ENCODE measurements at regions not wholly inside any gene's neighbourhood (a gene's known extent, or its start where the extent isn't known, plus 50 kb on each side); places are given as distances from the start of the nearest gene placed in this dataset.
"Not testable (repeated sequence)": the region's sequence is repeated elsewhere in the genome, so short reads cannot be mapped to it uniquely, and the experiment has no call there.

DNA sequence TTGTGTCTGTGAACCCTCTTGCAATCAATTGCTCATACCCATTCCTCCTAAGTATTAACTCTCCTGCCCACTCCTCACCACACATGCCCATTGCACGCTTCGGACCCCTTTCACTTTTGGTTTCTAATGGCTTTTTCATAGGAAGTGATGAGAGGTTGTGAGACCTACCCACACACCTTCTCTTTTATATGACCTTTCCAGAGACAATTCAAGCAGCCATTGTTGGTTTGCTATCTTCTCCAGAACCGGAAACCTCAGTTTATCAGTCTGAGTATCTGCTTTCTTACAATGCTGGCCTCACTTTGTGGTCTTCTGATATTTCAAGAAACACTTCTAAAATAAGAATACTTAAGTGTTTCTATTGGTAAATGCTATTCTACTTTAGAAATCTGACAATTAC, 1550.8 kb upstream of the SLC10A2 start:
- no peak for DNase-seq (ENCODE audit: low read depth)

DNA sequence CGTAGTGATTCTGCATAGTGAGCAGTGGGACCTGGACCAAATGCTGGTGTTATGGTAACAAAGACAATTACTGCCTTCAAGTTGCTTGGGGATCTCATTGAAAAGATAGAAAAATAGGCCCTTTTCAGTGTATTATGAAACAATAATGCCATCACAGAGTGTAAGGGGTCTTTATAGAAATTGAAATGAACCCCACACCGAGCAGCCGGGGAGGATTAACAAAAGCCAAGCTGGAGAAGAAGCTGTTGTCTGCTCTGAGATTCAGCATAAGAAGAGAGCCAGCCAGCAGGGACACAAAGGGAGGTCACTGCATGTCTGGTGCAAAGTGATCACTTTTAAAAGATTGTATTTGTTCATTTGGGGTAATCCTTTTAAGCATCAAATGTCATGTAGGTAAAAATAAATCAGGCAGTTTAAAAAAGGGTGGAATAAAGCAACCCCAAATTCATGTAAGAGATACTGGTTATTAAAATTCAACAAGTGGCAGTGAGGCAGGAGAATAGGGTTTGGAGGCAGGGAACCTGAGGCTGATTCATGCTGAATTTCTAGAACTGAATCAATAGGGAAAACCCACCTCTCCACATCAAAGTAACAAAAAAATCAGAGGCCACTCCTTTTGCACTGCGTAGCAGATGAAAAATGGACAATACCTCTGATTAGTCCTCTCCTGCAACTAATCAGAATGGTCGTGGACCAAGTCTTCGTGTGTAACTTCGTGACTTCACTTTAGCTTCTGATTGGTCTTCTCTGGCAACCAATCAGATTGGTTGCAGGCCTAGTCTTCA, 1548.3 kb upstream of the SLC10A2 start:
- no peak for DNase-seq (ENCODE audit: low read depth)

DNA sequence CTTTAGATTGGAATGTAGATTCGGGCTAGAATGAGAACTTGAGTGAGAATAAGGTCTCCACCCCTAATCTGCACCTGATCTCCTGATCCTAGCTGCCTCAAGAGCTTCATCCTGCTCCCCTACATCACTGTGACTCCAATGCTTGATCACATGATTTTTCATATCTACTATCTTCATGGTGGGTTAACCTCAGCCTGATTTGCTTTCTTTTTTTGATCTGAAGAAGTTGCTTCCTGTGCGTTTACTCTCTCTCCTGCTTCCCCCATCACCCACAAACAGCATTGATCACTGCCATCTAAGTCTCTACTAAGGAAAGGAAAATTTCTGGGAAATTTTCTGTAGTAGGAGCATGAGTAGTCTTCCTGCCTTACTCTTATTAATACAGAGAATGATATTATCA, 1542.1 kb upstream of the SLC10A2 start:
- no peak for DNase-seq (ENCODE audit: low read depth)

DNA sequence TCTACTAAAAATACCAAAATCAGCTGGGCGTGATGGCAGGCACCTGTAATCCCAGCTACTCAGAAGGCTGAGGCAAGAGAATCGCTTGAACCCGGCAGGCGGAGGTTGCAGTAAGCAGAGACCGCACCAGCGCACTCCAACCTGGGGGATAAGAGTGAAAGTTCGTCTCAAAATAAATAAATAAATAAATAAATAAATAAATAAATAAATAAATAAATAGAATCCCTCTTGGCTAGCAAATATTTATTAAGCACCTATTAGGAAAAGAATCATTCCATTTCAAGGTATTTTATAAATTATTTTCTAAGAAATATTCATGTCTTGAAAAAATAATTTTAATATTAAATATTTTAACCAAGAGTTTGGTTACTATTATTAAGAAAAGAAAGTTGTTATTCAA, 1539.2 kb upstream of the SLC10A2 start:
- DNase-seq (ENCODE audit: low read depth) = not testable (repeated sequence)

DNA sequence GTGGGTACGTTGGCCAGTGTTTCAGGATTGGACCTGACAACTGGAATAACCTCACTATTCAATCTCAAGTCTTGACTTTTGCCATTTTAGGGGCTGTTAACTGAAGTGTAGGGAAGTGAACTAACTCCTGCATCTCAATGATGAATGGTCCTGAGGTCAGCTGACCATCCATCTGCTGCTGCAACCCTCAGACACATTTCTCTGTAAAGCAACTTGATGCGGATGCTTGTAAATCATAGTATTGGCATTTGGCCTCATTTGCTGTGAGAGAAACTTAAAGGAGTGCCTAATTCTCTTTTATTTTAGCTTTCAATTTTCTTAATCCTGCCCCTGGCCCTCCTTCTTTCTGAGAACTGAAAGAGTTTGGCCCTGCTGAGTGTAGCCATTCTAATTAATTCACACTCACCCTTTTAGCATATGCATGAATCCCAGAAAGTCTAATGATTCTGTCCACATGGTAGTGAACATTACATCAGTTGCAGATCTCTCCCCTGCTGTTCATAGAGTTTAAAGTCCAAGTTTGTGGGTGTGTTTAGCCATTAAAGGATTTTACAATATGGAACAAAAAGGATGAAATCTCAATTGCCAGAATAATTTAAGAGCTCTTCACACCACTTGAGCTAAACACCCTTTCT, 1531.4 kb upstream of the SLC10A2 start:
- DNase-seq (ENCODE audit: low read depth) = no peak

DNA sequence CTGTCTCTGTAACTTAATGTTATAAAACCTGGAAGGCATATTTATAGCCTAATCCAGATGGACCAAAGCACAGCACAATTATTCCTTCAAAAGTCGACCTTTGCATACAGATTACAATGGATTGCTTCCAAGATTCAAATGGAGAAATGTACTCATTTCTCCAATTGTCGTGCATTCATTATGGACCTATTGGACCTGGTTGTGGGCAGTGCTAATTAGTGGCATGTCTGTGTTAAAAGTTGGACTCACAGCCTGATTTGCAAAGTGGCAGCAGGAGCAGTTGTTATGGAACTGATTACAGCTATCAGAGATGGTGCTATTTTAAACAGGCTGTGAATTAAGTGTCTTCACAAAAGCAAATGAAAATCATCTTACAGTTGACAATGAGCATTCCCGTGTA, 1529.3 kb upstream of the SLC10A2 start:
- no peak for DNase-seq (ENCODE audit: low read depth)

DNA sequence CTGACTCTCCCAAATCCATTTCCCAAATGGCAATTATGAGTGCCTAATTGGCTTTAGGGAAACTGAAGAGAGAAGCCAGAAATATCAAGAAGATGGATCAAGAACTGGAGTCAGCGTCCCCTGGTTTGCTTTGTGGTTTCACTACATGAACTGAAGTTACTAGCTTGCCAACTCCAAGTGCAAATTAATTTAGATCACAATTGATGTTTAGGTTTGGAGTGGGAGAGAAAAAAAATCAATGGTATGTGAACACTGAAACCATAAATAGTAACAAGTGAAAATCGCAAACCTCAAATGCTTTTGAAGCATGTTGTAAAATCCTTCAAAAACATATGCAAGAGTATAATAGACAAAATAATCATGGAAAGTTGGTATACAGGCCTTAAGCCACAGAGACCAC, 1528.6 kb upstream of the SLC10A2 start:
- DNase-seq (ENCODE audit: low read depth) = no peak

DNA sequence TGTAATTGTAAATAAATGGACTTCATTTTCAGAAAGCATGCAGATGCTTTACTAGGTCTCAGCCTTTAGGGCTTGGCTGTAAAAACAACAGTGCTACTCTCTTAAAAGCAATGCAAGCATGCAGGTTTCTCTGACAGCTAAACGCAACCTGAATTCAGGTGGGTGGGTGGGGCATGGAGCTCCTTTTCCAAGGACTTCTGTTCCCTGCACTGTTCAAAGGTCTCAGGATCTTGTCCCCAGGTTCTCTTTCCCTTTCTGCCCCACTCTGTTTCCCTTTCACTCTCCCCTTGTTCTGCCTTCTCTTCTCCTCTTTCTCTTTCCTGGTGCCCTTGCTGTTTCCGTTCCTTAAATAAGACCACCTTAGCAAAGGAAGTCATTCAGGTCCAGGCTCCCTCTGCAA, 1527.5 kb upstream of the SLC10A2 start:
- DNase-seq (ENCODE audit: low read depth) = no peak

DNA sequence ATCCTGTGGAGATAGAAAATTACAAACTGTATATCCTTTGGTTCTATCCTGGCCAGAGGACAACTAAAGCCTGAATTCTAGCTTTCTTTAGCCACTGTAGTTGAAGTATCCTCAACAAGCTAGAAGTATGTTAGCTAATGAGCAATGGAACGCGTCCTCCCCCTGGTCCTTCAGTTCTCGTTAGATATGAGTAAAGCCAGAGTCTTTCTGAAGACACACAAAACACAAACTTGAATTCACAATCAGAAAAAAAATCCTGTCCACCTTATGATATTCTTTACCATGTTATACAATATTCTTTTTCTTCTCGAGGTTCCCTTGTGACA, 1527.0 kb upstream of the SLC10A2 start:
- DNase-seq (ENCODE audit: low read depth) = no peak

DNA sequence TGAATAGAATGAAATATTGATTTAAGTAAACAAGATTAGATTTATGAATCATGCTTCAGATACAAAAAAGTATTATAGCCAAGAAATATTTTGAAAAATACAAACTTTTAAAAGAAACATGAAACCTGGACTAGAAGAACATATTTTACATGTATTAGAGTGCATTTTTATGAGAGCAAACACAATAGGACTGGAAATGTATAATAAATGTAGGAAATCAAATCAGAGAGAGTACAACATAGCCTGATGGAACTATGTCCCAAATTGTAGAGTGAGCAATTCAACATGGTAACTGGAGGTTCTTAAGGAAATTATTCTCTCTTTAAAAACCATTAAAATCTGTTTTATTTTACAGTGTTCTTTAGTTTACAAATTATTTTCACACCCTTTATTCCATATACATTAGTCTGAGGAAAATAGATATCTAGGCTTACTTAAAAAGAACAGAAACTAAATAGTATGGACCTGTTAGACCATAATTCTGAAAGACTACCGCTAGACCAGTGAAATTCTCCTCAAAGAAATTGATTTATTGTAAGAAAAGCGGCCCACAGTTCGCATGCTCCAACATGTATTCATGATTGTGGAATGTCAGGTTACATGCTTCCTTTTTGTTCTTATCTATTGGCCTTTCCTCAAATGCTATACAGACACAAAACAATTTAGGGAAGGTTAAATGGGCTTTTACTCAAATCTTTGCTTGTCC, 1526.5 kb upstream of the SLC10A2 start:
- DNase-seq (ENCODE audit: low read depth) = no peak

DNA sequence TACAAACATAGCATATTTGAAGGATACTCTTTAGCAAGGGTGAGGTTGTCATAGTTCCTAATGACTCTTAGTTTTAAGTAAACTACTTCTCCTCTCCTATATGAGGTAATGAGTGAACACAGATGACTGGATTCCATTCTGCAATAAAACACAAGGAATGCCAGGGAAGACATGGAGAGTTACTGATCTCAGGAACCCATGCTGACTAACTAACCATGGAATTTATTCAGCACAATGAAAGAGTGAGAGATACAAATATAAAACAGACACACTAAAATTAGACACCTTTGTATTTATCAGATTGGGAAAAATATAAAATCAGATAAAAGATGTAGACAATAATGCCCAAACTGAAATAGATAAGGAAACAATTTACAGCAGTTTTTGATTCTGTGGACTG, 1525.9 kb upstream of the SLC10A2 start:
- no peak for DNase-seq (ENCODE audit: low read depth)

DNA sequence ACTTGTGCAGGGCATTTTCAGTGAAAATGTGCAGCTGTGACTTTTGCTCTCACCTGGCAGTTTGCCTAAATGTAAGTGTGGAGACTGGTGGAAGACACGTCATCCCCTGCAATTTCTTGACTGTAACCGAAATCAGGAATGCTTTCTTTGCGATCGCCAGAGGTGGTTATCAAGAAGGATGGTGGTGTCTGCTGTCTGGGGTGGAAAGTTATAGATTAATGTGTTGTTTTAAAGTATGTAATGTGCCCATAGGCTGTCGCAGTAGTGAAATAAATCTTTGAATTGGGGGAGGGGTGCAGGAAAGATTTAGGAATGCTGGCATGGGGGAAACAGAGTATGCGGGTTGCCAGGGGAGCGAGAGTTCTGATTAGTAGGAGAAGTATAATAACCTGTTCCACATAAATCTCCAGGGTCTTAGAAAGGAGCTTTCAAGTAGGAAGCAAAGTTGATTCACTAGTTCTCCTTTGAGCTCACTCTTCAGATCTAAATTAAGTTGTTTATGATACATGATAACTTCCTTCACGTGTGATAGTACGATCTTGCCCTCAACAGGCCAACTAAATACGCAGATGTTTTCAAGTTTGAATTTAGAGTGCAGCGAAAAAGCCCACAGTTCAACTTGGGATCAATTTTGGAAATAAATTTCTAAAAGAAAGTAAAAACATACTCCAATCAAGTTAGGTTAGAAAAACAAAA, 1520.0 kb upstream of the SLC10A2 start:
- no peak for DNase-seq (ENCODE audit: low read depth)

DNA sequence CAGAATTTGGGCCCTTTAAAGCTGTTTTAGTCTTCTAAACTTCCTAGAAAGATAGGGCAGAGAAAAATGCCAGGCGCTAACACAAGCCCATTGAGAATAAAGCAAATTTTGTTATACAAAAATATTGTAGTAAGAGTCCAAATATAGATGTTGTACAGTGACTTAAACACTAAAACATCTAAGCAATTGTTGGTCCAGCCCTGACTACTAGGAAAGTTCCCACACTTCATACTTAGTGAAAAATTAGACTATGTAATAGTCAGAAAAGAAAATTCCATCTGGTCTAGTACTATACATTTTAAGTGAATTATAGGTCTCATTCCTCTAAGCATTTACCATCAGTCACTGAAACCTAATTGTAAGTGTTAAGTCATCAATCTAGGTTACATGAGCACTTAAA, 1518.3 kb upstream of the SLC10A2 start:
- DNase-seq (ENCODE audit: low read depth) = no peak

DNA sequence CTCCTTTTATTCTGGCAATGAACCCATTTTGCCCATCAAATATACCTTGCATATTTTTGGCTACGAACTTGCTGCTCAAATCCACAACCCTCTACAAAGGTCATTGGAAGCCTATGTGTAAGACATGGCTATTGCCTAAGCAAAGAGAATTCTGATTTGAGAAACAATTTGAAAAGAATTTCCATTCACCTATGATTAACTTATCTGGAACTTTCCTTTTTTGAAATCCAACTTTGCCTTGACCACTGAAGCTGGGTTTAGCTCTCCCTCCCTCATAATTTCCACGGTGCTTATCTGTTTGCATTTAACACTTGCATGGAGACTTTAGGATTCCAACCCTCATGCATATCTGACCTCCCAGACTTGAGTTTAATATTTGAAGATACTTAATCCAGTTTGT, 1514.7 kb upstream of the SLC10A2 start:
- DNase-seq (ENCODE audit: low read depth) = no peak

DNA sequence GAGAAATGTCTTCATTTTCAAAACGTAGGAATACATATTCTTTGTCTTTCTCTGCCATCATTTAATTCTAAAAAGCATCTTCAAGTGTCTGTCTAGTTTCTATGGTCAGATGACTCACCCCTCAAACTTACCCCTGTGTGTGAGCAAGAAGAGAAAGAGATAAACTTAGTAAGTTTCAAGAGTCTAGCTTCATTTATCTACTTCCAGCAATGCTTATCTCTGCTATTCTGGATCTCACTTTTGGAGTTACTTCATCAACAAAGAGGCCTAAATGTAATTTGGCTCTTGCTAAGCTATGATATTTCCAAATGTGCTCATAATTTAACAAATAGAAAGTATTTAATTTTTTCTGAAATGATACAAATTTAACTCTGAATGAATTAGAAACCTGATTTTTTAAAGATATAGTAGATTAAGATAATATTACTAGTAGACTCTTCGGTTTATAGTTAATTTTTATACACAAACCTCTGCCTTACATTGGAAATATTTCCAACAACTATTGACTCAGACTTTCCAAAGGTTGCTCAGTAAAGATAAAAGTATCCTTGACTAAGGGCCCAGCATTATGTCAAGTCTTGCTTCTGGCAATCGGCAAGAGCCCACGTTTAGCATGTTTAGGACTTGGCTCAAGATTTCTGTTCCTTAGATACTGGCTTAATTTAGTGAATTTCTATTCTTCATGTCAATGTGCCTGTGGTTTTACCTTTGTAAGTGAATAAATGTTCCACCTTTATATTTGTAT, 1511.0 kb upstream of the SLC10A2 start:
- DNase-seq (ENCODE audit: low read depth) = no peak

DNA sequence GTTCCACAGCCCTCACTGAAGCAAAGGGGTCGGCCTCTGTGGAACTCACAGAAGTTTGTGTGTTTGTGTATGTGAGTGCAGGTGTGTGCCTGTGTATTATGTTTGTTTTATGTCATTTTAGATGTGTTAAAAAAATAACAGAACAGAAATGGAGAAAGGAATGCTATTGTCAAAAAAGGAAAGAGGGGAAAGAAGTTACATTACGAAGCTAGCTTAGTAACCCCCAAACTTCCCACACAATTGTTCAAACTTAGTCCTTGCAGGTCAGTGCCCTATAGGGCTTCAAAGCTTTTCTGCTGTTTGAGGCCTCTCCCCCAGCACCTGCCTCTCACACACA, 1505.6 kb upstream of the SLC10A2 start:
- DNase-seq (ENCODE audit: low read depth) = no peak

DNA sequence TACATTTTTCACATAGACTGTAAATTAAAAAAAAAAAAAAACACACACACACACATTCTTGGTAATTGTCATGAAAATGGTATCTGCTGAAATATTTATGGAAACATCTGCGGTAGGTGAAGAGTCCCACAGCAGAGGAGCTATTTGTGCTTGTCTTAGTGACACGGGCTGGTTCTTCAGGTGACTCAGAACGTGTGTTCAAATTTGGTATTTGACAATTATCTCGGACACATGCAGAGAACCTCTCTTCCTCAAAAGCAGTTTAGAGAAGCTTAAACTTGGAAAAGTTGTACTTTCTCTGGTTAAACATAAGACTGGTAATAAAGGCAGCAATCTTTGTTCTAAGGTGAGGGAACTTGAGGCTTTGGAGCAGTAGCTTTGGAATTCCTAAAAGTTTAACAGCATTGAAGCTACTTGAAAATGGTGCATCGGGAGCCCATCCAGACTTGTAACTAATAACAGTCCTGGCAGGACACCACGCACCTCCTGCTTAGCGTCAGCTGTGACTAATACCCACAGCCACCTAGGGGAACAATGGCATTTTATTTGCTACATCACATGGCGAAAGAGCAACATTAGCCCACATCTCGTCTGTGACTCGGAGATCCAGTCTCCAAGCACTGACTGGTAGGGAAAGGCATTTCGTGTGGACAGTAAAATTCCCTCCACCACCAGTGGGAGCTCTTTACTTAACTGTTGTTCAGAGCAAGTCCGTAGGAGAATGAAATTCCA, 1505.1 kb upstream of the SLC10A2 start:
- DNase-seq (ENCODE audit: low read depth) = no peak

DNA sequence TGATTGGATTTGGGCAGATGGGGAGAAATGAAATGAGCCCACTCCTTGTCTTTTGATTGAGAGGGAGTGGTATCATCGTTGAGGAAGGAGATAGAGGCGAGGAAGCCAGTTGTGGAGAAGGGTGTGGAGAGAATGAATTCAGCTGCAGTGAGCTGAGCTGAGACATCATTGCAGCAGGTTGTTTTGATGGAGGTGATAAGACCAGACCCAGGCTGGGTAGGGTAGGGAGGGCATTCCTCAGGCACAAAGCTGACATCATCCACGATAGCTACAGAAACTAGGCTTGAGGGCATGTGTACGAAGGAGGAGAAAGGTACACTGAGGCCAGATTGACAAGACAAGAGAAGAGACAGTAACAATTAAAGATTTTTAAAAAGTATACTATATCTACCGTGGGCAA, 1500.9 kb upstream of the SLC10A2 start:
- DNase-seq (ENCODE audit: low read depth) = no peak

DNA sequence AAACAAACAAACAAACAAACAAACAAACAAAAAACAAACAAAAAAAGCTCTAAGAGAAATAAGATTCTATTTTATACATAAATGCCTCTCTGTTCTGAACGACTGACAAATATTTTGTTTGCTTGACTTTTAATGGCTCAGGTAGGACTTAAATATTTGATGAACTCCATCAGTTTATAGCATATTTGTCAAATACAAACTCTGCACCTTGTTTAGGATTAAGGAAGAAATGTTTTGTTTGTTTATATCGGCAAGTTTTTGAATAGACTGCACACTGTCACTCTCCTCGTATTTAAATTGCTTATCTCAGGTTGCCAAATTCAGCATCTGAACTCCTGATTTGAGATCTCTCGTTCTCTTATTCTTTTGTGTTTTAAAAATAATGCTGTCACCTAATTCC, 1499.7 kb upstream of the SLC10A2 start:
- no peak for DNase-seq (ENCODE audit: low read depth)

DNA sequence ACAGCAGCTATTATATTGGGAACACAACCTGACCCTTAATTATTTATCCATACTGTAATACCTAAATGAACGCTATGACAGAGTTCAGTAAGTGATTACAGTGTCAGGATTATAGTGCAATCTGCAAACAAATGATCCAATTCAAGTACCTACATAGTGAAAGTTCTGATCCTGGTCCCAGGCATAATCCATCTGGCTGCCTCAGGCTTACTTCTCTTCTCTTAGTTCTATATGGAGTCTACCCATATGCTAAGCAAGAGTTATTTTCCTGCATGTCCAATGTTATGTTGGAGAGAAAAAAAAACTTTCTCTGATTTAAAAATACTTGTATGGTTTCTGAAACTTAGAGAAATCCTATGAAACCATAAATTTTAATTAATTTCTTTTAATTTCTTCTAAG, 1487.7 kb upstream of the SLC10A2 start:
- DNase-seq (ENCODE audit: low read depth) = no peak

DNA sequence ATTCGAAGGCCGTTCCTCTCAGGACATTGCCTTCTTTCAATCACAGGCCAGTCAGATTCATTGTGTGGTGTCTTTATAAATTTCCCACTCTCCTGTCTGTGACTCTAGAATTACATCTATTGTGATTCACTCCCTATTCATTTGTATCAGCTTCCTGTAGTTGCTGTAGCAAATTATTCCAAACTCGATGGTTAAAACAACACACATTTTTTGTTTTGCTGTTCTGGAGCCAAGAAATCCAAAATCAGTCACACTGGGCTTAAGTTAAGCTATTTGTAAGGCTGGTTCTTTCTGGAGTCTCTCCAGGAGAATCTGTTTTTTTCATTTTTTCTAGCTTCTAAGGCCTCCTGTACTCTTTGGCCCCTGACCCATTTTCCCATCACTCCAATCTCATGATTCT, 1487.0 kb upstream of the SLC10A2 start:
- no peak for DNase-seq (ENCODE audit: low read depth)

DNA sequence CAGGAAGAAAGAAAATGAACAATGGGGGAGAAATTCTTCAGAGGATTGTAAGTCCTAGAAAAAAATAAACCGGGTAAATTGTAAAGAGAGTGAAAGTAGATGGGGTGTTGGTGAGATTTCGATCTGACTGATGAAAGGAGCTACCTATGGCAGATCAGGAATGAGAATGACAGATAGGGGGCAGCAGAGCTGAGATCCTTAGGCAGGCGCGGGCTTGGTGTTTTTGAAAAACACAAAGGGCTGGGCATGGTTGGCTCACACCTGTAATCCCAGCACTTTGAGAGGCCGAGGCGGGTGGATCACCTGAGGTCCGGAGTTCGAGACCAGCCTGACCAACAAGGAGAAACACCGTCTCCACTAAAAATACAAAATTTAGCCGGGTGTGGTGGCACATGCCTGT, 1468.6 kb upstream of the SLC10A2 start:
- DNase-seq (ENCODE audit: low read depth) = no peak

Measured in stimulated activated CD4-positive, alpha-beta T cell treated with anti-CD3 and anti-CD28 coated beads, Interleukin-2, amount 100 ng/mL, for 4 hours (primary cell).